ENCODE measurements at regions not wholly inside any gene's neighbourhood (a gene's known extent, or its start where the extent isn't known, plus 50 kb on each side); places are given as distances from the start of the nearest gene placed in this dataset.

GRCh38 chr11:119937412-119937811 lies 200.5 kb downstream of the TRIM29 start:
- TF ChIP-seq KLF16 (CRISPR knock-in tag; IDR thresholded peaks at IDR 0.05): no peak
- TF ChIP-seq CTCF (CRISPR knock-in tag; IDR thresholded peaks at IDR 0.05): no peak
- TF ChIP-seq PITX1 (CRISPR knock-in tag; IDR thresholded peaks at IDR 0.05): no peak
- TF ChIP-seq RAD21 (CRISPR knock-in tag; IDR thresholded peaks at IDR 0.05): no peak
- no peak for TF ChIP-seq ZNF737 (CRISPR knock-in tag; IDR thresholded peaks at IDR 0.05; ENCODE audit: borderline replicate concordance)

All from HepG2 (cell line).